PC-9 (cell line): ENCODE measurements at regions not wholly inside any gene's neighbourhood (a gene's known extent, or its start where the extent isn't known, plus 50 kb on each side); places are given as distances from the start of the nearest gene placed in this dataset.
"Not testable (repeated sequence)": the region's sequence is repeated elsewhere in the genome, so short reads cannot be mapped to it uniquely, and the experiment has no call there.

Source experiments
- BruUV-seq: library from RNA; stranded (reverse); fragments of 400-500 nt; replicated peaks from 2 replicates; lab custom pipeline; 2021; lab: Mats Ljungman, UMichigan
- CTCF ChIA-PET: fragments of 300-600 bp; sonication (Branson Sonifier 250); formaldehyde crosslinking; loops from one replicate; lab custom pipeline; 2022; ENCODE audit warnings: antibody characterized with exemption; lab: Charles Lee
- POLR2A ChIA-PET: fragments of 300-600 bp; sonication (Branson Sonifier 250); formaldehyde crosslinking; loops from one replicate; lab custom pipeline; 2022; ENCODE audit warnings: antibody characterized with exemption; ENCODE audit not compliant: unreplicated experiment; lab: Charles Lee
- DNase-seq, 2 experiments: peaks; one replicate each; pipeline versions ENCODE4 v3.0.0 to v3.0.0-alpha.2; 2015 to 2022; ENCODE audit warnings: mixed read lengths in 1 of 2
- H2AFZ ChIP-seq: fragments of 200-600 bp; sonication (generic); 2 replicates; pipeline ENCODE4 v1.8.1; 2017; ENCODE audit warnings: antibody characterized with exemption
- H3F3A ChIP-seq: fragments of 200-600 bp; sonication (generic); 2 replicates; pipeline ENCODE4 v1.8.1; 2017; ENCODE audit warnings: antibody characterized with exemption, mild to moderate bottlenecking, low read depth; ENCODE audit not compliant: insufficient read depth
- H3K27ac ChIP-seq: fragments of 200-600 bp; sonication (generic); 2 replicates; pipeline ENCODE4 v1.6.1; 2016; ENCODE audit warnings: mixed run types
- H3K27me3 ChIP-seq: fragments of 200-600 bp; sonication (generic); 2 replicates; pipeline ENCODE4 v1.6.1; 2016; ENCODE audit warnings: low read depth, mixed run types; ENCODE audit not compliant: insufficient read depth
- H3K36me3 ChIP-seq: fragments of 200-600 bp; sonication (generic); 2 replicates; pipeline ENCODE4 v1.6.1; 2016; ENCODE audit warnings: low read depth, mixed run types
- H3K4me1 ChIP-seq: fragments of 200-600 bp; sonication (generic); replicated peaks from 2 replicates; pipeline ENCODE4 v1.6.1; 2016; ENCODE audit warnings: mixed run types; ENCODE audit not compliant: insufficient read depth
- H3K4me2 ChIP-seq: fragments of 200-600 bp; sonication (generic); 2 replicates; pipeline ENCODE4 v1.6.1; 2017; ENCODE audit warnings: mixed run types
- H3K4me3 ChIP-seq: fragments of 200-600 bp; sonication (generic); 2 replicates; pipeline ENCODE4 v1.6.1; 2016; ENCODE audit warnings: mixed run types
- H3K79me2 ChIP-seq: fragments of 200-600 bp; sonication (generic); 2 replicates; pipeline ENCODE4 v1.6.1; 2017; ENCODE audit warnings: low read depth, mixed run types
- H3K9me2 ChIP-seq: fragments of 200-600 bp; sonication (generic); 2 replicates; pipeline ENCODE4 v1.8.1; 2017; ENCODE audit warnings: mild to moderate bottlenecking; ENCODE audit not compliant: insufficient read depth
- H3K9me3 ChIP-seq: fragments of 200-600 bp; sonication (generic); 2 replicates; pipeline ENCODE4 v1.8.1; 2016; ENCODE audit warnings: low read depth; ENCODE audit not compliant: insufficient read depth
- H4K20me1 ChIP-seq: fragments of 200-600 bp; sonication (generic); 2 replicates; pipeline ENCODE4 v1.8.1; 2017; ENCODE audit not compliant: insufficient read depth
- EZH2 ChIP-seq: fragments of 200-600 bp; sonication (generic); IDR thresholded peaks from 2 replicates; pipeline ENCODE4 v1.8.0; 2017; ENCODE audit warnings: antibody characterized with exemption, low read depth
- intact Hi-C: fragments of 100-400 bp; cut with micrococcal nuclease; formaldehyde crosslinking; loops from one replicate; pipeline ENCODE4 v1.10.0; 2022; ENCODE audit not compliant: unreplicated experiment
- TF ChIP-seq, protein P1 (sequence below): fragments of 200-600 bp; sonication (generic); conservative IDR thresholded peaks from 2 replicates; pipeline ENCODE4 v1.6.1; 2017; ENCODE audit warnings: mixed run types, antibody characterized with exemption, mild to moderate bottlenecking, moderate library complexity

- no peaks in the 10 kb centered on the region for H3K9me3 ChIP-seq
- no peaks in the 10 kb centered on the region for H3K9me2 ChIP-seq
- H4K20me1 ChIP-seq, result no peaks in the 10 kb centered on the region
- intact Hi-C loops, result no loop called here
- no peaks in the 10 kb centered on the region for H3K4me1 ChIP-seq
- no peaks in the 10 kb centered on the region; the same call in 1 of the 2 replicates for H3K27me3 ChIP-seq
- no peak overlapping the region for H3K4me3 ChIP-seq
- H3K79me2 ChIP-seq, result no peaks in the 10 kb centered on the region
- BruUV-seq, result no TSS peak
- no peaks in the 10 kb centered on the region for H3F3A ChIP-seq
- POLR2A ChIA-PET, result no interaction called here
- no peak overlapping the region for H2AFZ ChIP-seq
- H3K27ac ChIP-seq, result no peak overlapping the region
- TF ChIP-seq, protein P1, sequence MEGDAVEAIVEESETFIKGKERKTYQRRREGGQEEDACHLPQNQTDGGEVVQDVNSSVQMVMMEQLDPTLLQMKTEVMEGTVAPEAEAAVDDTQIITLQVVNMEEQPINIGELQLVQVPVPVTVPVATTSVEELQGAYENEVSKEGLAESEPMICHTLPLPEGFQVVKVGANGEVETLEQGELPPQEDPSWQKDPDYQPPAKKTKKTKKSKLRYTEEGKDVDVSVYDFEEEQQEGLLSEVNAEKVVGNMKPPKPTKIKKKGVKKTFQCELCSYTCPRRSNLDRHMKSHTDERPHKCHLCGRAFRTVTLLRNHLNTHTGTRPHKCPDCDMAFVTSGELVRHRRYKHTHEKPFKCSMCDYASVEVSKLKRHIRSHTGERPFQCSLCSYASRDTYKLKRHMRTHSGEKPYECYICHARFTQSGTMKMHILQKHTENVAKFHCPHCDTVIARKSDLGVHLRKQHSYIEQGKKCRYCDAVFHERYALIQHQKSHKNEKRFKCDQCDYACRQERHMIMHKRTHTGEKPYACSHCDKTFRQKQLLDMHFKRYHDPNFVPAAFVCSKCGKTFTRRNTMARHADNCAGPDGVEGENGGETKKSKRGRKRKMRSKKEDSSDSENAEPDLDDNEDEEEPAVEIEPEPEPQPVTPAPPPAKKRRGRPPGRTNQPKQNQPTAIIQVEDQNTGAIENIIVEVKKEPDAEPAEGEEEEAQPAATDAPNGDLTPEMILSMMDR, result no peak
- TF ChIP-seq EZH2, result no peak
- H3K4me2 ChIP-seq, result no peak overlapping the region
- CTCF ChIA-PET, result no interaction called here
- no peaks in the 10 kb centered on the region for H3K36me3 ChIP-seq
- DNase-seq, result no peak
These were observed 129.4 kb downstream of the GLRX3 start for GRCh38 chr10:130265542-130265941.

- Histone ChIP-seq H3F3A (no peaks in the 10 kb centered on the region), H3K9me2 (no peaks in the 10 kb centered on the region), H4K20me1 (no peaks in the 10 kb centered on the region), H3K27ac (no peak overlapping the region), H3K4me3 (no peak overlapping the region), H3K79me2 (no peaks in the 10 kb centered on the region), H2AFZ (no peak overlapping the region), H3K36me3 (no peaks in the 10 kb centered on the region), H3K27me3 (no peaks in the 10 kb centered on the region), H3K9me3 (no peaks in the 10 kb centered on the region), H3K4me1 (no peaks in the 10 kb centered on the region), H3K4me2 (no peak overlapping the region)
- no peak for DNase-seq
- ChIA-PET POLR2A (no interaction called here), CTCF (no interaction called here)
- intact Hi-C loops, result no loop called here
- no peak for TF ChIP-seq EZH2
- TF ChIP-seq, protein P1, result no peak
- BruUV-seq, result no TSS peak
These were observed 146.5 kb downstream of the GLRX3 start for GRCh38 chr10:130282492-130283218.

DNA sequence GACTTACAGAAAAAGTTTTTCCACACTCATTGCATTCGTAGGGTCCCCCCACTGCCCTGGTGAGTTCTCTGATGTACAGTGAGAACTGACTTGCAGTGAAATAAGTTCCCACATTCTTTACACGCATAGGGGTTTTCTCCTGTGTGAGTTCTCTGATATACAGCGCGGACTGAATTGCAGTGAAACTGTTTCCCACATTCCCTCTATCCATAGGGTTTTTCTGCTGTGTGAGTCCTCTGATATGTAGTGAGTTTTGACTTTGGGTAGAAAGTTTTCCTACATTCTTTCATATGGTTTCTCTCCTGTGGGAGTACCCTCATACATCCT, 147.0 kb downstream of the GLRX3 start:
- POLR2A ChIA-PET, result no interaction called here
- DNase-seq, result no peak
- Histone ChIP-seq H3K4me3 (no peak overlapping the region), H3K27me3 (no peaks in the 10 kb centered on the region), H3K4me1 (no peaks in the 10 kb centered on the region), H3K79me2 (no peaks in the 10 kb centered on the region), H4K20me1 (no peaks in the 10 kb centered on the region), H3K36me3 (no peaks in the 10 kb centered on the region), H3K9me2 (no peaks in the 10 kb centered on the region), H3F3A (no peaks in the 10 kb centered on the region), H3K4me2 (no peak overlapping the region), H3K27ac (no peak overlapping the region), H3K9me3 (no peaks in the 10 kb centered on the region), H2AFZ (no peak overlapping the region)
- no TSS peak for BruUV-seq
- no peak for TF ChIP-seq EZH2
- TF ChIP-seq, protein P1, result no peak
- CTCF ChIA-PET, result no interaction called here
- intact Hi-C loops, result no loop called here

- H3K36me3 ChIP-seq, H3K4me3 ChIP-seq, CTCF ChIA-PET, H3K9me2 ChIP-seq, POLR2A ChIA-PET, H3K27me3 ChIP-seq, H3K79me2 ChIP-seq, H3K4me1 ChIP-seq, BruUV-seq, H3K9me3 ChIP-seq, H4K20me1 ChIP-seq, H3K27ac ChIP-seq, H2AFZ ChIP-seq, DNase-seq, intact Hi-C loops, H3K4me2 ChIP-seq, H3F3A ChIP-seq: not testable (repeated sequence)
These were observed 159.6 kb downstream of the GLRX3 start for GRCh38 chr10:130295761-130296160.
